Common myeloid progenitor, CD34-positive (primary cell): ENCODE measurements at regions not wholly inside any gene's neighbourhood (a gene's known extent, or its start where the extent isn't known, plus 50 kb on each side); places are given as distances from the start of the nearest gene placed in this dataset.
"Not testable (repeated sequence)": the region's sequence is repeated elsewhere in the genome, so short reads cannot be mapped to it uniquely, and the experiment has no call there.

Source experiments
- CTCF ChIA-PET: fragments of 350-600 bp; sonication (Branson Sonifier 250); formaldehyde crosslinking; loops from one replicate; lab custom pipeline; 2021; ENCODE audit warnings: antibody characterized with exemption; lab: Charles Lee
- POLR2A ChIA-PET: fragments of 350-600 bp; sonication (Branson Sonifier 250); formaldehyde crosslinking; loops from one replicate; lab custom pipeline; 2021; ENCODE audit warnings: antibody characterized with exemption; lab: Charles Lee
- DNase-seq, 3 donors: peaks; one replicate each; pipeline versions ENCODE4 v3.0.0 to v3.0.0-alpha.2; 2013
- H3K27ac ChIP-seq, 2 experiments: 1 replicate in 1 of 2; 2 replicates in 1 of 2; pipeline ENCODE4 v1.7.0; 2013; ENCODE audit warnings: inconsistent platforms in 2 of 2, low read length in 2 of 2, mild to moderate bottlenecking in 2 of 2, low read depth in 1 of 2, moderate library complexity in 1 of 2; ENCODE audit not compliant: severe bottlenecking in 2 of 2, insufficient read depth in 1 of 2, poor library complexity in 1 of 2
- H3K27me3 ChIP-seq, 5 experiments: replicated peaks in 2 of 5; 1 replicate in 3 of 5; 2 replicates in 2 of 5; pipeline versions ENCODE4 v1.6.1 to v1.7.0; 2013; ENCODE audit warnings: low read length in 4 of 5, mild to moderate bottlenecking in 2 of 5, moderate library complexity in 2 of 5, inconsistent platforms in 1 of 5; ENCODE audit not compliant: insufficient read depth in 5 of 5, control insufficient read depth in 4 of 5
- H3K36me3 ChIP-seq, 4 experiments: 1 replicate in 2 of 4; 2 replicates in 2 of 4; pipeline versions ENCODE4 v1.6.1 to v1.7.0; 2013; ENCODE audit warnings: low read length in 3 of 4, control low read depth in 1 of 4, mild to moderate bottlenecking in 1 of 4; ENCODE audit not compliant: control insufficient read depth in 4 of 4, insufficient read depth in 4 of 4
- H3K4me1 ChIP-seq, 4 experiments: 1 replicate in 3 of 4; 2 replicates in 1 of 4; pipeline versions ENCODE4 v1.6.1 to v1.7.1; 2013; ENCODE audit warnings: low read length in 3 of 4, mild to moderate bottlenecking in 3 of 4, control low read depth in 1 of 4, inconsistent platforms in 1 of 4, moderate library complexity in 1 of 4; ENCODE audit not compliant: control insufficient read depth in 4 of 4, insufficient read depth in 4 of 4; ENCODE audit errors: control extremely low read depth in 1 of 4
- H3K4me3 ChIP-seq, 7 experiments: 1 replicate in 4 of 7; 2 replicates in 3 of 7; pipeline versions ENCODE4 v1.5.1 to v1.7.0; 2013; ENCODE audit warnings: mild to moderate bottlenecking in 7 of 7, low read length in 6 of 7, moderate library complexity in 6 of 7, inconsistent platforms in 2 of 7, low read depth in 2 of 7, control low read depth in 1 of 7; ENCODE audit not compliant: insufficient read depth in 4 of 7, control insufficient read depth in 1 of 7; ENCODE audit errors: extremely low read depth in 1 of 7
- H3K9me3 ChIP-seq, 5 experiments: 1 replicate in 4 of 5; 2 replicates in 1 of 5; pipeline versions ENCODE4 v1.6.1 to v1.7.1; 2013; ENCODE audit warnings: low read length in 4 of 5, mild to moderate bottlenecking in 2 of 5, inconsistent platforms in 1 of 5, low read depth in 1 of 5, moderate library complexity in 1 of 5; ENCODE audit not compliant: control insufficient read depth in 4 of 5, insufficient read depth in 2 of 5; ENCODE audit errors: control extremely low read depth in 1 of 5
- WGBS: methylation state at CpG from one replicate; pipeline ENCODE4 v1.1.5; 2013; ENCODE audit not compliant: insufficient coverage; 5-methylcytosine and 5-hydroxymethylcytosine counted together

- H3K4me3 ChIP-seq: no peak overlapping the region
- no peaks in the 10 kb centered on the region for H3K4me1 ChIP-seq
- POLR2A ChIA-PET: no interaction called here
- H3K9me3 ChIP-seq: no peaks in the 10 kb centered on the region
- H3K27me3 ChIP-seq: no peaks in the 10 kb centered on the region
- H3K36me3 ChIP-seq: no peaks in the 10 kb centered on the region
- no peak overlapping the region for H3K27ac ChIP-seq
- no CpG with 5 or more reads among the region's 3 CpGs for WGBS
- DNase-seq: no peak
- CTCF ChIA-PET: no interaction called here
These were observed 167.8 kb downstream of the TTC6 start for GRCh38 chr14:37763266-37763665.

- H3K4me1 ChIP-seq, H3K9me3 ChIP-seq, H3K36me3 ChIP-seq, DNase-seq, CTCF ChIA-PET, POLR2A ChIA-PET, H3K27ac ChIP-seq, H3K27me3 ChIP-seq, H3K4me3 ChIP-seq: not testable (repeated sequence)
- WGBS: 96% methylated on average over 19 of the region's 23 CpGs
These were observed 176.9 kb downstream of the TTC6 start for GRCh38 chr14:37772283-37772682.

GRCh38 chr14:37776791-37777499 lies 181.5 kb downstream of the TTC6 start:
- no peaks in the 10 kb centered on the region for H3K36me3 ChIP-seq
- ChIA-PET POLR2A (no interaction called here), CTCF (no interaction called here)
- H3K4me3 ChIP-seq: no peak overlapping the region
- H3K9me3 ChIP-seq: no peaks in the 10 kb centered on the region
- H3K4me1 ChIP-seq: no peaks in the 10 kb centered on the region
- H3K27me3 ChIP-seq: no peaks in the 10 kb centered on the region
- DNase-seq: no peak
- H3K27ac ChIP-seq: no peak overlapping the region
- 97% methylated on average over 4 of the region's 4 CpGs for WGBS

- DNase-seq: no peak
- no peak overlapping the region for H3K27ac ChIP-seq
- H3K4me1 ChIP-seq: no peaks in the 10 kb centered on the region
- H3K27me3 ChIP-seq: no peaks in the 10 kb centered on the region
- ChIA-PET POLR2A (no interaction called here), CTCF (no interaction called here)
- 100% methylated on average over 3 of the region's 5 CpGs for WGBS
- no peak overlapping the region for H3K4me3 ChIP-seq
- H3K9me3 ChIP-seq: no peaks in the 10 kb centered on the region
- no peaks in the 10 kb centered on the region for H3K36me3 ChIP-seq
These were observed 182.9 kb downstream of the TTC6 start for GRCh38 chr14:37778135-37778943.

- H3K27me3 ChIP-seq: no peaks in the 10 kb centered on the region
- DNase-seq: no peak
- no peak overlapping the region for H3K27ac ChIP-seq
- H3K4me3 ChIP-seq: no peak overlapping the region
- POLR2A ChIA-PET: no interaction called here
- no peaks in the 10 kb centered on the region for H3K36me3 ChIP-seq
- no peaks in the 10 kb centered on the region for H3K4me1 ChIP-seq
- no peaks in the 10 kb centered on the region for H3K9me3 ChIP-seq
- CTCF ChIA-PET: no interaction called here
These were observed 184.1 kb downstream of the TTC6 start for GRCh38 chr14:37779480-37779879.

- H3K4me1 ChIP-seq, H3K27ac ChIP-seq, H3K36me3 ChIP-seq, DNase-seq, H3K4me3 ChIP-seq, CTCF ChIA-PET, POLR2A ChIA-PET, H3K27me3 ChIP-seq, H3K9me3 ChIP-seq: not testable (repeated sequence)
- WGBS: no CpG with 5 or more reads among the region's 4 CpGs
These were observed 185.3 kb downstream of the TTC6 start for GRCh38 chr14:37780731-37781130.

GRCh38 chr14:37784203-37784826 lies 188.9 kb downstream of the TTC6 start:
- H3K4me3 ChIP-seq, H3K9me3 ChIP-seq, H3K27me3 ChIP-seq, POLR2A ChIA-PET, H3K27ac ChIP-seq, H3K36me3 ChIP-seq, DNase-seq, H3K4me1 ChIP-seq, CTCF ChIA-PET: not testable (repeated sequence)
- 71% methylated on average over 1 of the region's 3 CpGs for WGBS
